Mucosa of descending colon (tissue), 3 donors: ENCODE measurements at regions not wholly inside any gene's neighbourhood (a gene's known extent, or its start where the extent isn't known, plus 50 kb on each side); places are given as distances from the start of the nearest gene placed in this dataset.

Experiments
- ATAC-seq: fragments of 200-7000 bp; cut with Tn5 transposase; one replicate; pipeline ENCODE4 v1.9.1; 2020; ENCODE audit warnings: mild to moderate bottlenecking, moderate library complexity
- DNase-seq, 3 donors: peaks; one replicate each; pipeline ENCODE4 v3.0.0-alpha.2; 2020
- H3K36me3 ChIP-seq: fragments of 200-600 bp; one replicate; pipeline ENCODE4 v1.8.0; 2021; ENCODE audit warnings: low read depth, mild to moderate bottlenecking
- H3K4me1 ChIP-seq: fragments of 200-600 bp; one replicate; pipeline ENCODE4 v1.8.0; 2021; ENCODE audit warnings: low read depth, mild to moderate bottlenecking
- H3K4me3 ChIP-seq: fragments of 200-600 bp; one replicate; pipeline ENCODE4 v1.8.0; 2021; ENCODE audit warnings: mild to moderate bottlenecking
- H3K9me3 ChIP-seq: fragments of 200-600 bp; one replicate; pipeline ENCODE4 v1.8.0; 2021; ENCODE audit warnings: mild to moderate bottlenecking
- CTCF ChIP-seq: fragments of 200-600 bp; IDR thresholded peaks from one replicate; pipeline ENCODE4 v1.8.0; 2022; ENCODE audit warnings: antibody characterized with exemption, mild to moderate bottlenecking
- intact Hi-C, 2 donors: fragments of 100-400 bp; cut with DNase I in 1 of 2; cut with micrococcal nuclease in 1 of 2; formaldehyde crosslinking; loops; one replicate each; pipeline versions ENCODE4 v1.11.0 to v1.11.1; 2022; cut with DNase I, micrococcal nuclease
- donor health status: DM: no; HTN: no; CAD: no; lungs with moderate emphysema.
- donor health status: DM: no; HTN: no; CAD: no.
- donor health status: DM: no; HTN: yes; CAD: no.

- Histone ChIP-seq H3K4me3 (no peak overlapping the region), H3K36me3 (no peaks in the 10 kb centered on the region), H3K4me1 (no peaks in the 10 kb centered on the region), H3K9me3 (no peaks in the 10 kb centered on the region)
- no peak for ATAC-seq
- no peak for TF ChIP-seq CTCF
- no peak for DNase-seq
- intact Hi-C loops = no loop called here
Observed at GRCh38 chr5:60173667-60174066, 280.1 kb upstream of the PDE4D start.

GRCh38 chr5:60163762-60164161, 270.2 kb upstream of the PDE4D start:
- ATAC-seq (no peak), DNase-seq (no peak)
- TF ChIP-seq CTCF = no peak
- Histone ChIP-seq H3K4me3 (no peak overlapping the region), H3K4me1 (no peaks in the 10 kb centered on the region), H3K36me3 (no peaks in the 10 kb centered on the region), H3K9me3 (no peaks in the 10 kb centered on the region)
- intact Hi-C loops = no loop called here

- H3K36me3 ChIP-seq = no peaks in the 10 kb centered on the region
- H3K4me1 ChIP-seq = no peaks in the 10 kb centered on the region
- intact Hi-C loops = no loop called here
- no peak for ATAC-seq
- no peak for DNase-seq
- H3K9me3 ChIP-seq = no peaks in the 10 kb centered on the region
- no peak overlapping the region for H3K4me3 ChIP-seq
- no peak for TF ChIP-seq CTCF
Observed at GRCh38 chr5:60162441-60162840, 268.9 kb upstream of the PDE4D start.

- no peak for ATAC-seq
Observed at GRCh38 chr5:60161340-60161934, 267.9 kb upstream of the PDE4D start.

GRCh38 chr5:60149081-60149480, 255.6 kb upstream of the PDE4D start:
- ATAC-seq (no peak), DNase-seq (no peak)
- Histone ChIP-seq H3K4me1 (no peaks in the 10 kb centered on the region), H3K9me3 (no peaks in the 10 kb centered on the region), H3K4me3 (no peak overlapping the region), H3K36me3 (no peaks in the 10 kb centered on the region)
- intact Hi-C loops = no loop called here
- TF ChIP-seq CTCF = no peak

More at GRCh38 chr5:60161340-60161934, 267.9 kb upstream of the PDE4D start:
- DNase-seq = peak in 1 of 3 donors; percentile 15
- no peaks in the 10 kb centered on the region for H3K36me3 ChIP-seq
- no peak overlapping the region for H3K4me3 ChIP-seq
- peak; percentile 17 for TF ChIP-seq CTCF
- intact Hi-C loops = no loop called here
- no peaks in the 10 kb centered on the region for H3K4me1 ChIP-seq
- H3K9me3 ChIP-seq = no peaks in the 10 kb centered on the region

GRCh38 chr5:60148366-60148765, 254.8 kb upstream of the PDE4D start:
- Histone ChIP-seq H3K4me1 (no peaks in the 10 kb centered on the region), H3K36me3 (no peaks in the 10 kb centered on the region), H3K9me3 (no peaks in the 10 kb centered on the region), H3K4me3 (no peak overlapping the region)
- ATAC-seq = no peak
- intact Hi-C loops = no loop called here
- no peak for TF ChIP-seq CTCF
- DNase-seq = no peak
